A549 (cell line): ENCODE measurements at regions not wholly inside any gene's neighbourhood (a gene's known extent, or its start where the extent isn't known, plus 50 kb on each side); places are given as distances from the start of the nearest gene placed in this dataset.

ENCODE experiments used
- ATAC-seq, 2 experiments: fragments of 200-7000 bp in 1 of 2; fragments of >200 bp in 1 of 2; cut with Nextera tagmentation in 1 of 2; cut with Tn5 transposase in 1 of 2; 3 replicates each; pipeline versions ENCODE4 v1.8.0 to v1.9.1; 2018 to 2020; ENCODE audit warnings: mild to moderate bottlenecking in 1 of 2, moderate library complexity in 1 of 2
- CTCF ChIA-PET: fragments of 300-600 bp; sonication (Branson Sonifier 250); formaldehyde crosslinking; extraction: SDS; loops from one replicate; lab custom pipeline; 2021; ENCODE audit warnings: antibody characterized with exemption, inconsistent platforms; lab: Yijun Ruan, JAX
- POLR2A ChIA-PET: fragments of 350-600 bp; formaldehyde crosslinking; extraction: SDS; loops from one replicate; lab custom pipeline; 2021; ENCODE audit warnings: antibody characterized with exemption, inconsistent platforms; lab: Yijun Ruan, JAX
- DNase-seq, 2 experiments: peaks; one replicate each; pipeline versions ENCODE4 v3.0.0 to v3.0.0-alpha.2; 2011 to 2016; ENCODE audit warnings: low read depth in 1 of 2, low spot score in 1 of 2
- FAIRE-seq: peaks from 2 replicates; lab custom pipeline; 2011; peaks lifted over from hg19 to GRCh38; lab: Jason Lieb, UNC
- H3K27ac ChIP-seq, 2 experiments: fragments of >200 bp; sonication (Bioruptor Twin); formaldehyde crosslinking; 3 replicates each; pipeline ENCODE4 v1.5.1; 2016 to 2017
- H3K4me1 ChIP-seq: fragments of >200 bp; sonication (Bioruptor Twin); formaldehyde crosslinking; 3 replicates; pipeline ENCODE4 v1.6.1; 2016
- H3K4me2 ChIP-seq: fragments of >200 bp; sonication (Bioruptor Twin); formaldehyde crosslinking; 3 replicates; pipeline ENCODE4 v1.6.1; 2016
- H3K4me3 ChIP-seq: fragments of >200 bp; sonication (Bioruptor Twin); formaldehyde crosslinking; 3 replicates; pipeline ENCODE4 v1.5.1; 2016
- H3K9me3 ChIP-seq: fragments of >200 bp; sonication (Bioruptor Twin); formaldehyde crosslinking; 3 replicates; pipeline ENCODE4 v1.6.1; 2016
- EHF ChIP-seq: fragments of 250-450 bp; sonication (Bioruptor Pico); IDR thresholded peaks from 2 replicates; pipeline ENCODE4 v1.5.0; 2020; ENCODE audit warnings: mild to moderate bottlenecking
- EHMT2 ChIP-seq: fragments of 200-600 bp; sonication (generic); IDR thresholded peaks from 2 replicates; pipeline ENCODE4 v1.6.1; 2016; ENCODE audit warnings: antibody characterized with exemption, low read depth, mild to moderate bottlenecking, moderate library complexity
- ELK1 ChIP-seq: fragments of 150-350 bp; IDR thresholded peaks from 2 replicates; pipeline ENCODE4 v1.6.1; 2014; ENCODE audit warnings: low read depth, mild to moderate bottlenecking, low read length
- HOXA7 ChIP-seq: fragments of 250-450 bp; sonication (Bioruptor Pico); IDR thresholded peaks from 2 replicates; pipeline ENCODE4 v1.5.0; 2020; ENCODE audit warnings: mild to moderate bottlenecking, moderate library complexity
- KDM5A ChIP-seq: fragments of 200-600 bp; sonication (generic); IDR thresholded peaks from 2 replicates; pipeline ENCODE4 v1.6.1; 2016; ENCODE audit warnings: antibody characterized with exemption, mild to moderate bottlenecking
- MAFK ChIP-seq: fragments of 450-650 bp; IDR thresholded peaks from 2 replicates; pipeline ENCODE4 v1.6.1; 2014; ENCODE audit not compliant: partially characterized antibody
- NR3C1 ChIP-seq: fragments of >200 bp; sonication (Bioruptor Twin); formaldehyde crosslinking; IDR thresholded peaks from 3 replicates; pipeline ENCODE4 v1.6.1; 2017
- RARB ChIP-seq: fragments of 250-450 bp; sonication (Bioruptor Pico); IDR thresholded peaks from 2 replicates; pipeline ENCODE4 v1.8.0; 2021; ENCODE audit warnings: mild to moderate bottlenecking, moderate library complexity
- RCOR1 ChIP-seq: fragments of 150-350 bp; IDR thresholded peaks from 2 replicates; pipeline ENCODE4 v1.6.1; 2014; ENCODE audit warnings: antibody characterized with exemption, low read length, low read depth
- RNF2 ChIP-seq: fragments of 200-600 bp; sonication (generic); IDR thresholded peaks from 2 replicates; pipeline ENCODE4 v1.6.1; 2016; ENCODE audit warnings: low read depth, mild to moderate bottlenecking, antibody characterized with exemption, moderate library complexity, borderline replicate concordance
- TP53 ChIP-seq: fragments of 250-450 bp; sonication (Bioruptor Pico); IDR thresholded peaks from 2 replicates; pipeline ENCODE4 v1.5.0; 2021; ENCODE audit warnings: mild to moderate bottlenecking, moderate library complexity
- ZFP36 ChIP-seq: fragments of 450-650 bp; IDR thresholded peaks from 2 replicates; pipeline ENCODE4 v1.6.1; 2014; ENCODE audit warnings: borderline replicate concordance; ENCODE audit not compliant: partially characterized antibody
- ZSCAN20 ChIP-seq: fragments of 250-450 bp; sonication (Bioruptor Pico); IDR thresholded peaks from 2 replicates; pipeline ENCODE4 v1.8.0; 2022; ENCODE audit warnings: mild to moderate bottlenecking, moderate library complexity
- WGBS: methylation state at CpG from one replicate; pipeline ENCODE4 v1.1.6; 2017; ENCODE audit errors: missing lambda C conversion rate; 5-methylcytosine and 5-hydroxymethylcytosine counted together
- TF ChIP-seq, protein P1 (sequence below): fragments of 250-450 bp; sonication (Bioruptor Pico); IDR thresholded peaks from 2 replicates; pipeline ENCODE4 v1.5.0; 2021; ENCODE audit warnings: mild to moderate bottlenecking, moderate library complexity, borderline replicate concordance
- TF ChIP-seq, protein P2 (sequence below): fragments of >200 bp; sonication (Bioruptor Twin); formaldehyde crosslinking; IDR thresholded peaks from 2 replicates; pipeline ENCODE4 v1.6.1; 2016

- no peak overlapping the region for H3K27ac ChIP-seq
- CTCF ChIA-PET = no interaction called here
- WGBS = 2% methylated on average over 3 of the region's 3 CpGs
- FAIRE-seq = no peak
- no peak overlapping the region for H3K4me3 ChIP-seq
- no peak for TF ChIP-seq NR3C1
- TF ChIP-seq RCOR1 = no peak
- no peak for TF ChIP-seq RNF2
- TF ChIP-seq, protein P1, sequence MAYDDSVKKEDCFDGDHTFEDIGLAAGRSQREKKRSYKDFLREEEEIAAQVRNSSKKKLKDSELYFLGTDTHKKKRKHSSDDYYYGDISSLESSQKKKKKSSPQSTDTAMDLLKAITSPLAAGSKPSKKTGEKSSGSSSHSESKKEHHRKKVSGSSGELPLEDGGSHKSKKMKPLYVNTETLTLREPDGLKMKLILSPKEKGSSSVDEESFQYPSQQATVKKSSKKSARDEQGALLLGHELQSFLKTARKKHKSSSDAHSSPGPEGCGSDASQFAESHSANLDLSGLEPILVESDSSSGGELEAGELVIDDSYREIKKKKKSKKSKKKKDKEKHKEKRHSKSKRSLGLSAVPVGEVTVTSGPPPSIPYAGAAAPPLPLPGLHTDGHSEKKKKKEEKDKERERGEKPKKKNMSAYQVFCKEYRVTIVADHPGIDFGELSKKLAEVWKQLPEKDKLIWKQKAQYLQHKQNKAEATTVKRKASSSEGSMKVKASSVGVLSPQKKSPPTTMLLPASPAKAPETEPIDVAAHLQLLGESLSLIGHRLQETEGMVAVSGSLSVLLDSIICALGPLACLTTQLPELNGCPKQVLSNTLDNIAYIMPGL (CRISPR knock-in tag) = no peak
- no peak for TF ChIP-seq EHF (CRISPR knock-in tag)
- no peak for TF ChIP-seq ZFP36
- no peak for TF ChIP-seq MAFK
- no peak for TF ChIP-seq EHMT2
- no peaks in the 10 kb centered on the region for H3K9me3 ChIP-seq
- H3K4me1 ChIP-seq = no peaks in the 10 kb centered on the region
- H3K4me2 ChIP-seq = no peak overlapping the region
- POLR2A ChIA-PET = no interaction called here
- ATAC-seq = no peak
- no peak for DNase-seq
Measured at GRCh38 chr1:60678391-60678790, 404.0 kb upstream of the NFIA start.

DNA sequence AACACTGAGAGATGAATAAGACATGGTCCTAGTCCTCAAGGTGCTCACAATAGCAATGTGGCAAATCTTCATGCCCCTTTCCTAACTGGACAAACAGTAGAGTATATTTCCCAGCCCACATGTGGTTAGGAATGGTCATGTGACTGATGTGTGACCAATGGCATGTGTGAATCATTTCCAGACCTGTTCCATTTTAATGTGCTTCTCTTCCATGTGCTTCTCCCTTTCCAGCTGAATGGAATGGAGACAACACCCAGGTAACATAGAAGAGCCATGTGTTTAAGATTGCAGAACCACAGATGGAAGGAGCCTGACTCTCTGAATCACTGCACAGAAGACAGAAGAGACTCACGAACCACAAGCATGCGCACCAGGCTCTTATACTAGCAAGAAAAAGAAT lies 409.9 kb upstream of the NFIA start:
- WGBS = 0% methylated on average over 2 of the region's 2 CpGs
- no peaks in the 10 kb centered on the region for H3K4me1 ChIP-seq

GRCh38 chr1:60670302-60670701 lies 412.1 kb upstream of the NFIA start:
- FAIRE-seq = no peak
- no peaks in the 10 kb centered on the region for H3K4me1 ChIP-seq
- H3K9me3 ChIP-seq = no peaks in the 10 kb centered on the region
- H3K4me2 ChIP-seq = no peak overlapping the region
- TF ChIP-seq KDM5A (no peak), MAFK (no peak), TP53 (CRISPR knock-in tag) (no peak), RARB (CRISPR knock-in tag) (no peak), HOXA7 (no peak)
- TF ChIP-seq, protein P2, sequence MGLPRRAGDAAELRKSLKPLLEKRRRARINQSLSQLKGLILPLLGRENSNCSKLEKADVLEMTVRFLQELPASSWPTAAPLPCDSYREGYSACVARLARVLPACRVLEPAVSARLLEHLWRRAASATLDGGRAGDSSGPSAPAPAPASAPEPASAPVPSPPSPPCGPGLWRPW = no peak
- POLR2A ChIA-PET = no interaction called here
- no peak for DNase-seq
- H3K27ac ChIP-seq = no peak overlapping the region
- CTCF ChIA-PET = interaction anchor here (0.8 kb wide), 1 partner anchor 9 kb away, joined by 3 read pairs; no protein-coding TSS in a partner anchor
- WGBS = 11% methylated on average over 4 of the region's 4 CpGs
- no peak for ATAC-seq
- no peak overlapping the region for H3K4me3 ChIP-seq

More for the DNA sequence above, 409.9 kb upstream of the NFIA start:
- no peak for DNase-seq
- Histone ChIP-seq H3K4me2 (no peak overlapping the region), H3K9me3 (no peaks in the 10 kb centered on the region), H3K27ac (no peak overlapping the region), H3K4me3 (no peak overlapping the region)
- FAIRE-seq = no peak
- ATAC-seq = no peak
- ChIA-PET CTCF (no interaction called here), POLR2A (no interaction called here)
- no peak for TF ChIP-seq ELK1
- TF ChIP-seq, all 56 proteins: peak for 0

DNA sequence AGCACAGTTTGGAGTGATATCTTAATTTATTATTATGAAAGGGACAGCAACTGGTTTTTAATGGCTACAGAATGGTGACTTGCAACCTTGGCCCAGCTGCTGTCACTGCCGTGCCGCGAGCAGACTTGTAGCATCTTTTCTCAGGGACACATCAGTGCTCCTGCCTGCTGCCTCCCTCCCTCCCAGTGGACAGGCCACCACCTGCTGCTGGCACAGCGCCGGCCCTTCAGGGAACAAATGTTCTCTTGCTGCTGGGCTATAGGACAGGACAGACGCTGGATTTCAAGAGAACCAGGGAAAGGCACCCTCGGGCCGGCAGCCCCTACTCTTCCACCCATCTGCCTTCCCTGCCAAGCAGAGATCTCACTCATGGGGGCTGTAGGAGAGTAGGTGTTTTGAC lies 413.8 kb upstream of the NFIA start:
- no peak for FAIRE-seq
- no peak for TF ChIP-seq ZSCAN20 (CRISPR knock-in tag)
- no peak for TF ChIP-seq KDM5A

More for the DNA sequence above, 413.8 kb upstream of the NFIA start:
- Histone ChIP-seq H3K4me2 (no peak overlapping the region), H3K9me3 (no peaks in the 10 kb centered on the region), H3K27ac (no peak overlapping the region), H3K4me1 (no peaks in the 10 kb centered on the region), H3K4me3 (no peak overlapping the region)
- WGBS = 56% methylated on average over 4 of the region's 8 CpGs
- ATAC-seq (no peak), DNase-seq (no peak)
- POLR2A ChIA-PET = no interaction called here
- CTCF ChIA-PET = no interaction called here
